ENCODE measurements at regions not wholly inside any gene's neighbourhood (a gene's known extent, or its start where the extent isn't known, plus 50 kb on each side); places are given as distances from the start of the nearest gene placed in this dataset.

GRCh38 chr4:110396963-110397362 is 79.0 kb upstream of the ENPEP start:
- peaks cover 0 to 3% (median 0%) of the 10 kb centered on the region in 9 donors for H3K9me3 Mint-ChIP-seq
- H3K4me1 Mint-ChIP-seq: no peaks in the 10 kb centered on the region
- no peaks in the 10 kb centered on the region for H3K36me3 Mint-ChIP-seq
- no peak overlapping the region for H3K4me3 Mint-ChIP-seq
- H3K27me3 Mint-ChIP-seq: peaks cover 8 to 33% (median 14%) of the 10 kb centered on the region in 5 donors
- no peak overlapping the region for H3K27ac Mint-ChIP-seq
- POLR2A ChIA-PET: no interaction called here
- no peak for ATAC-seq
- no peak for DNase-seq

GRCh38 chr4:110395421-110395820 is 80.5 kb upstream of the ENPEP start:
- H3K4me3 Mint-ChIP-seq: no peak overlapping the region
- H3K9me3 Mint-ChIP-seq: peaks cover 0 to 7% (median 0%) of the 10 kb centered on the region in 9 donors
- H3K27me3 Mint-ChIP-seq: peaks cover 7 to 42% (median 15%) of the 10 kb centered on the region in 5 donors
- ATAC-seq: no peak
- no peaks in the 10 kb centered on the region for H3K4me1 Mint-ChIP-seq
- DNase-seq: no peak
- H3K27ac Mint-ChIP-seq: no peak overlapping the region
- POLR2A ChIA-PET: no interaction called here
- H3K36me3 Mint-ChIP-seq: no peaks in the 10 kb centered on the region

- ATAC-seq (no peak), DNase-seq (no peak)
- H3K4me3 Mint-ChIP-seq: no peak overlapping the region
- H3K27me3 Mint-ChIP-seq: peaks cover 7 to 44% (median 15%) of the 10 kb centered on the region in 5 donors
- no peaks in the 10 kb centered on the region for H3K36me3 Mint-ChIP-seq
- H3K27ac Mint-ChIP-seq: no peak overlapping the region
- H3K9me3 Mint-ChIP-seq: peaks cover 0 to 8% (median 0%) of the 10 kb centered on the region in 9 donors
- H3K4me1 Mint-ChIP-seq: no peaks in the 10 kb centered on the region
- POLR2A ChIA-PET: no interaction called here
Measured at GRCh38 chr4:110394871-110395270, 81.1 kb upstream of the ENPEP start.

- Mint-ChIP-seq H3K27me3 (peaks cover 0 to 3% (median 0%) of the 10 kb centered on the region in 5 donors), H3K4me1 (no peaks in the 10 kb centered on the region), H3K36me3 (peaks cover 0 to 28% (median 3%) of the 10 kb centered on the region in 3 donors), H3K4me3 (no peak overlapping the region), H3K9me3 (peaks cover 0 to 41% (median 26%) of the 10 kb centered on the region in 9 donors), H3K27ac (no peak overlapping the region)
- POLR2A ChIA-PET: no interaction called here
- DNase-seq (no peak), ATAC-seq (no peak)
Measured at GRCh38 chr4:110381784-110382183, 94.2 kb upstream of the ENPEP start.

- H3K4me1 Mint-ChIP-seq: no peaks in the 10 kb centered on the region
- H3K9me3 Mint-ChIP-seq: no peaks in the 10 kb centered on the region
- POLR2A ChIA-PET: no interaction called here
- no peak overlapping the region for H3K4me3 Mint-ChIP-seq
- no peak for ATAC-seq
- H3K36me3 Mint-ChIP-seq: no peaks in the 10 kb centered on the region
- peaks cover 10 to 19% (median 14%) of the 10 kb centered on the region in 5 donors for H3K27me3 Mint-ChIP-seq
- no peak overlapping the region for H3K27ac Mint-ChIP-seq
- no peak for DNase-seq
Measured at GRCh38 chr4:110372485-110372884, 103.5 kb upstream of the ENPEP start.

GRCh38 chr4:110371016-110371770 is 104.8 kb upstream of the ENPEP start:
- no peak for ATAC-seq
- Mint-ChIP-seq H3K9me3 (no peaks in the 10 kb centered on the region), H3K27ac (no peak overlapping the region), H3K4me1 (no peaks in the 10 kb centered on the region), H3K36me3 (no peaks in the 10 kb centered on the region), H3K4me3 (no peak overlapping the region), H3K27me3 (peaks cover 13 to 19% (median 15%) of the 10 kb centered on the region in 5 donors)
- no peak for DNase-seq
- POLR2A ChIA-PET: no interaction called here

- no peaks in the 10 kb centered on the region for H3K9me3 Mint-ChIP-seq
- ATAC-seq (no peak), DNase-seq (no peak)
- H3K27me3 Mint-ChIP-seq: peaks cover 5 to 19% (median 9%) of the 10 kb centered on the region in 5 donors
- no peaks in the 10 kb centered on the region for H3K4me1 Mint-ChIP-seq
- no peak overlapping the region for H3K27ac Mint-ChIP-seq
- POLR2A ChIA-PET: no interaction called here
- no peaks in the 10 kb centered on the region for H3K36me3 Mint-ChIP-seq
- no peak overlapping the region for H3K4me3 Mint-ChIP-seq
Measured at GRCh38 chr4:110368409-110368808, 107.5 kb upstream of the ENPEP start.

GRCh38 chr4:110367156-110367555 is 108.8 kb upstream of the ENPEP start:
- no peaks in the 10 kb centered on the region for H3K36me3 Mint-ChIP-seq
- H3K4me1 Mint-ChIP-seq: no peaks in the 10 kb centered on the region
- H3K9me3 Mint-ChIP-seq: no peaks in the 10 kb centered on the region
- peaks cover 3 to 10% (median 8%) of the 10 kb centered on the region in 5 donors for H3K27me3 Mint-ChIP-seq
- H3K4me3 Mint-ChIP-seq: no peak overlapping the region
- no peak for ATAC-seq
- H3K27ac Mint-ChIP-seq: no peak overlapping the region
- POLR2A ChIA-PET: no interaction called here
- no peak for DNase-seq

GRCh38 chr4:110365761-110366160 is 110.2 kb upstream of the ENPEP start:
- H3K27ac Mint-ChIP-seq: no peak overlapping the region
- no peak for ATAC-seq
- no peaks in the 10 kb centered on the region for H3K9me3 Mint-ChIP-seq
- no peaks in the 10 kb centered on the region for H3K4me1 Mint-ChIP-seq
- peaks cover 3 to 10% (median 8%) of the 10 kb centered on the region in 5 donors for H3K27me3 Mint-ChIP-seq
- no peaks in the 10 kb centered on the region for H3K36me3 Mint-ChIP-seq
- no peak overlapping the region for H3K4me3 Mint-ChIP-seq
- no peak for DNase-seq
- POLR2A ChIA-PET: no interaction called here

- no peaks in the 10 kb centered on the region for H3K4me1 Mint-ChIP-seq
- H3K36me3 Mint-ChIP-seq: no peaks in the 10 kb centered on the region
- POLR2A ChIA-PET: no interaction called here
- peaks cover 1 to 10% (median 8%) of the 10 kb centered on the region in 5 donors for H3K27me3 Mint-ChIP-seq
- no peaks in the 10 kb centered on the region for H3K9me3 Mint-ChIP-seq
- no peak for DNase-seq
- H3K4me3 Mint-ChIP-seq: no peak overlapping the region
- H3K27ac Mint-ChIP-seq: no peak overlapping the region
- ATAC-seq: no peak
Measured at GRCh38 chr4:110364911-110365520, 110.9 kb upstream of the ENPEP start.

- Mint-ChIP-seq H3K27me3 (peaks cover 0 to 10% (median 4%) of the 10 kb centered on the region in 5 donors), H3K9me3 (no peaks in the 10 kb centered on the region), H3K36me3 (no peaks in the 10 kb centered on the region), H3K27ac (no peak overlapping the region), H3K4me1 (no peaks in the 10 kb centered on the region), H3K4me3 (no peak overlapping the region)
- DNase-seq (no peak), ATAC-seq (no peak)
- POLR2A ChIA-PET: no interaction called here
Measured at GRCh38 chr4:110361921-110362320, 114.0 kb upstream of the ENPEP start.

GRCh38 chr4:110359076-110359475 is 116.9 kb upstream of the ENPEP start:
- H3K4me1 Mint-ChIP-seq: no peaks in the 10 kb centered on the region
- H3K36me3 Mint-ChIP-seq: no peaks in the 10 kb centered on the region
- POLR2A ChIA-PET: no interaction called here
- ATAC-seq: no peak
- H3K9me3 Mint-ChIP-seq: no peaks in the 10 kb centered on the region
- H3K27me3 Mint-ChIP-seq: peaks cover 0 to 9% (median 2%) of the 10 kb centered on the region in 5 donors
- DNase-seq: no peak
- no peak overlapping the region for H3K27ac Mint-ChIP-seq
- H3K4me3 Mint-ChIP-seq: no peak overlapping the region

GRCh38 chr4:110357521-110357920 is 118.4 kb upstream of the ENPEP start:
- DNase-seq: no peak
- H3K4me1 Mint-ChIP-seq: no peaks in the 10 kb centered on the region
- no peak for ATAC-seq
- H3K9me3 Mint-ChIP-seq: no peaks in the 10 kb centered on the region
- POLR2A ChIA-PET: no interaction called here
- H3K27ac Mint-ChIP-seq: no peak overlapping the region
- H3K36me3 Mint-ChIP-seq: no peaks in the 10 kb centered on the region
- H3K27me3 Mint-ChIP-seq: peaks cover 0 to 22% (median 4%) of the 10 kb centered on the region in 5 donors
- no peak overlapping the region for H3K4me3 Mint-ChIP-seq

- no peak for DNase-seq
- Mint-ChIP-seq H3K4me3 (no peak overlapping the region), H3K36me3 (no peaks in the 10 kb centered on the region), H3K27me3 (peaks cover 0 to 23% (median 4%) of the 10 kb centered on the region in 5 donors), H3K9me3 (no peaks in the 10 kb centered on the region), H3K27ac (no peak overlapping the region), H3K4me1 (no peaks in the 10 kb centered on the region)
- POLR2A ChIA-PET: no interaction called here
- ATAC-seq: no peak
Measured at GRCh38 chr4:110354460-110354859, 121.5 kb upstream of the ENPEP start.
